H9 (cell line): ENCODE measurements at regions not wholly inside any gene's neighbourhood (a gene's known extent, or its start where the extent isn't known, plus 50 kb on each side); places are given as distances from the start of the nearest gene placed in this dataset.

Source experiments
- DNase-seq: peaks from one replicate; pipeline ENCODE4 v3.0.0-alpha.2; 2017
- H2AFZ ChIP-seq: one replicate; pipeline ENCODE4 v1.6.1; 2013; ENCODE audit warnings: mild to moderate bottlenecking, low read length, control low read depth, moderate library complexity
- H2AK5ac ChIP-seq: 2 replicates; pipeline ENCODE4 v1.6.1; 2013; ENCODE audit warnings: low read length, control low read depth, mixed read lengths; ENCODE audit not compliant: insufficient read length
- H2BK120ac ChIP-seq: one replicate; pipeline ENCODE4 v1.6.1; 2013; ENCODE audit warnings: low read depth, mild to moderate bottlenecking, low read length, control low read depth, inconsistent platforms; ENCODE audit not compliant: poor library complexity, severe bottlenecking
- H2BK12ac ChIP-seq: 2 replicates; pipeline ENCODE4 v1.6.1; 2013; ENCODE audit warnings: low read length, control low read depth, mixed read lengths, low read depth; ENCODE audit not compliant: insufficient read length
- H2BK15ac ChIP-seq: 2 replicates; pipeline ENCODE4 v1.6.1; 2013; ENCODE audit warnings: low read depth, low read length, control low read depth
- H2BK20ac ChIP-seq: one replicate; pipeline ENCODE4 v1.6.1; 2013; ENCODE audit warnings: low read depth, mild to moderate bottlenecking, low read length, control low read depth, inconsistent platforms; ENCODE audit not compliant: poor library complexity, severe bottlenecking
- H2BK5ac ChIP-seq: 2 replicates; pipeline ENCODE4 v1.6.1; 2013; ENCODE audit warnings: low read length, control low read depth, mixed read lengths; ENCODE audit not compliant: insufficient read length
- H3K14ac ChIP-seq: 2 replicates; pipeline ENCODE4 v1.6.1; 2013; ENCODE audit warnings: low read length, control low read depth; ENCODE audit not compliant: insufficient read depth
- H3K18ac ChIP-seq: 2 replicates; pipeline ENCODE4 v1.6.1; 2013; ENCODE audit warnings: low read depth, mild to moderate bottlenecking, mixed read lengths, low read length, control low read depth; ENCODE audit not compliant: insufficient read length
- H3K23ac ChIP-seq: 2 replicates; pipeline ENCODE4 v1.6.1; 2013; ENCODE audit warnings: low read length, control low read depth, mixed read lengths, low read depth; ENCODE audit not compliant: insufficient read length
- H3K23me2 ChIP-seq: 2 replicates; pipeline ENCODE4 v1.6.1; 2013; ENCODE audit warnings: low read depth, mild to moderate bottlenecking, mixed read lengths, low read length, control low read depth; ENCODE audit not compliant: insufficient read length, poor library complexity, severe bottlenecking
- H3K27ac ChIP-seq: 2 replicates; pipeline ENCODE4 v1.5.1; 2013; ENCODE audit warnings: low read length, control low read depth, mixed read lengths, low read depth; ENCODE audit not compliant: insufficient read length
- H3K27me3 ChIP-seq: 2 replicates; pipeline ENCODE4 v1.6.1; 2013; ENCODE audit warnings: low read length, control low read depth, inconsistent platforms; ENCODE audit not compliant: insufficient read depth
- H3K4ac ChIP-seq: 2 replicates; pipeline ENCODE4 v1.6.1; 2013; ENCODE audit warnings: low read depth, mild to moderate bottlenecking, control low read depth, inconsistent platforms, low read length, moderate library complexity
- H3K4me1 ChIP-seq: 2 replicates; pipeline ENCODE4 v1.6.1; 2013; ENCODE audit warnings: low read length, control low read depth, inconsistent platforms; ENCODE audit not compliant: insufficient read depth
- H3K4me2 ChIP-seq: 2 replicates; pipeline ENCODE4 v1.6.1; 2013; ENCODE audit warnings: low read length, control low read depth, mixed read lengths; ENCODE audit not compliant: insufficient read length, insufficient read depth
- H3K56ac ChIP-seq: 2 replicates; pipeline ENCODE4 v1.6.1; 2013; ENCODE audit warnings: low read depth, mild to moderate bottlenecking, mixed read lengths, low read length, control low read depth; ENCODE audit not compliant: insufficient read length
- H3K79me1 ChIP-seq: 2 replicates; pipeline ENCODE4 v1.6.1; 2013; ENCODE audit warnings: low read depth, mild to moderate bottlenecking, moderate library complexity, low read length, control low read depth, inconsistent platforms; ENCODE audit not compliant: insufficient read depth, poor library complexity, severe bottlenecking
- H3K79me2 ChIP-seq: 2 replicates; pipeline ENCODE4 v1.6.1; 2013; ENCODE audit warnings: low read length, control low read depth, inconsistent platforms; ENCODE audit not compliant: insufficient read depth
- H3K9ac ChIP-seq: 2 replicates; pipeline ENCODE4 v1.6.1; 2013; ENCODE audit warnings: low read length, control low read depth, mixed read lengths; ENCODE audit not compliant: insufficient read length; ENCODE audit errors: extremely low read depth
- H3K9me3 ChIP-seq: one replicate; pipeline ENCODE4 v1.6.1; 2013; ENCODE audit warnings: low read depth, low read length, inconsistent platforms; ENCODE audit not compliant: control insufficient read depth
- H3T11ph ChIP-seq: one replicate; pipeline ENCODE4 v1.6.1; 2013; ENCODE audit warnings: mild to moderate bottlenecking, low read length, control low read depth, inconsistent platforms
- H4K20me1 ChIP-seq: one replicate; pipeline ENCODE4 v1.6.1; 2013; ENCODE audit not compliant: control insufficient read depth, insufficient read length, insufficient read depth
- H4K5ac ChIP-seq: 2 replicates; pipeline ENCODE4 v1.6.1; 2013; ENCODE audit warnings: low read depth, mild to moderate bottlenecking, mixed read lengths, low read length, control low read depth; ENCODE audit not compliant: insufficient read length
- H4K8ac ChIP-seq: replicated peaks from 2 replicates; pipeline ENCODE4 v1.6.1; 2013; ENCODE audit warnings: low read length, control low read depth, mixed read lengths, low read depth; ENCODE audit not compliant: insufficient read length
- H4K91ac ChIP-seq: 2 replicates; pipeline ENCODE4 v1.6.1; 2013; ENCODE audit warnings: low read depth, mild to moderate bottlenecking, moderate library complexity, mixed read lengths, low read length, control low read depth; ENCODE audit not compliant: insufficient read length
- H3K27ac Mint-ChIP-seq, 3 experiments: 2 replicates in 2 of 3; 3 replicates in 1 of 3; pipeline ENCODE4 v1.8.0; 2020 to 2021; ENCODE audit warnings: mixed read lengths in 3 of 3, mild to moderate bottlenecking in 1 of 3, moderate library complexity in 1 of 3
- H3K27me3 Mint-ChIP-seq: 2 replicates; pipeline ENCODE4 v1.8.0; 2021; ENCODE audit warnings: low read depth, mild to moderate bottlenecking, moderate library complexity, mixed read lengths
- H3K36me3 Mint-ChIP-seq, 3 experiments: 2 replicates in 2 of 3; 3 replicates in 1 of 3; pipeline ENCODE4 v1.8.0; 2020 to 2021; ENCODE audit warnings: low read depth in 3 of 3, mixed read lengths in 3 of 3; ENCODE audit not compliant: insufficient read depth in 1 of 3
- H3K4me1 Mint-ChIP-seq, 2 experiments: 2 replicates each; pipeline ENCODE4 v1.8.0; 2020; ENCODE audit warnings: mixed read lengths in 2 of 2
- H3K4me3 Mint-ChIP-seq, 2 experiments: 2 replicates in 1 of 2; 3 replicates in 1 of 2; pipeline ENCODE4 v1.8.0; 2020 to 2021; ENCODE audit warnings: mild to moderate bottlenecking in 2 of 2, mixed read lengths in 2 of 2, moderate library complexity in 1 of 2
- H3K9me3 Mint-ChIP-seq, 2 experiments: 2 replicates in 1 of 2; 3 replicates in 1 of 2; pipeline ENCODE4 v1.8.0; 2020; ENCODE audit warnings: mild to moderate bottlenecking in 2 of 2, mixed read lengths in 2 of 2, moderate library complexity in 1 of 2
- WGBS: extraction: QIAGEN DNeasy Blood & Tissue Kit; methylation state at CpG from one replicate; pipeline ENCODE4 v1.1.7; 2013; ENCODE audit warnings: missing lambda C conversion rate, low lambda C conversion rate, mixed read lengths; ENCODE audit not compliant: insufficient read length; ENCODE audit errors: extremely low coverage; 5-methylcytosine and 5-hydroxymethylcytosine counted together
- TF ChIP-seq, protein P1 (sequence below): fragments of 200-600 bp; sonication (generic); conservative IDR thresholded peaks from 3 replicates; pipeline ENCODE4 v1.8.0; 2021; ENCODE audit warnings: antibody characterized with exemption, mild to moderate bottlenecking

DNA sequence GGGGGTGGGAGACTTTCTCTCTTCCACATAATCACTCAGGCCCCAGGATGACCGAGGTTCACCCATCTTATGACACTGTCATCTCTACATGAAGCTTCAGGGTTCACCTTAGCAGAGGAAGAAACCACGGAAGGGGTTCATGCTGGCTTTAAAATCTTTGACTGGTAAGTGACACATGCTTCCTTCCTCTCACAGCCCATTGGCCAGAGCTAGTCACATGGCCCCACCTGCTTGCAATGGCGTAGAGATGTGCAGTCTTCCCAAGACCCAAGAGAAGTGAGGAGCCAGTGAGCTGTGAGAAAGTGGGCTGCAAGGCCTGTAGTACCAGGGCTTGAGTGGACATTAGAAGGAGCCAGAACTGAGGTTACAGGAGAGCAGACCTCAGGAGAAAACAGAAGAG is 180.3 kb downstream of the AXIN2 start:
- no peak overlapping the region for H2AK5ac ChIP-seq
- H3T11ph ChIP-seq, result no peak overlapping the region
- no peak overlapping the region for H3K9ac ChIP-seq
- H3K36me3 Mint-ChIP-seq, result no peaks in the 10 kb centered on the region
- H3K27ac Mint-ChIP-seq, result no peak overlapping the region
- no peaks in the 10 kb centered on the region for H3K4me1 ChIP-seq
- H3K27me3 Mint-ChIP-seq, result no peaks in the 10 kb centered on the region; the same call in 1 of the 2 replicates
- no peak overlapping the region for H2BK5ac ChIP-seq
- H2BK20ac ChIP-seq, result no peak overlapping the region
- H2BK120ac ChIP-seq, result no peak overlapping the region
- H2AFZ ChIP-seq, result no peak overlapping the region
- H3K56ac ChIP-seq, result no peak overlapping the region
- H4K5ac ChIP-seq, result no peak overlapping the region
- H3K9me3 Mint-ChIP-seq, result no peaks in the 10 kb centered on the region; a peak in 1 of 5 replicates
- no peak overlapping the region for H3K18ac ChIP-seq
- no peaks in the 10 kb centered on the region for H3K23me2 ChIP-seq
- H4K91ac ChIP-seq, result no peak overlapping the region
- H3K4me2 ChIP-seq, result no peak overlapping the region
- no peaks in the 10 kb centered on the region for H4K20me1 ChIP-seq
- no peaks in the 10 kb centered on the region for H3K79me2 ChIP-seq
- no peak overlapping the region for H3K4ac ChIP-seq
- DNase-seq, result no peak
- TF ChIP-seq, protein P1, sequence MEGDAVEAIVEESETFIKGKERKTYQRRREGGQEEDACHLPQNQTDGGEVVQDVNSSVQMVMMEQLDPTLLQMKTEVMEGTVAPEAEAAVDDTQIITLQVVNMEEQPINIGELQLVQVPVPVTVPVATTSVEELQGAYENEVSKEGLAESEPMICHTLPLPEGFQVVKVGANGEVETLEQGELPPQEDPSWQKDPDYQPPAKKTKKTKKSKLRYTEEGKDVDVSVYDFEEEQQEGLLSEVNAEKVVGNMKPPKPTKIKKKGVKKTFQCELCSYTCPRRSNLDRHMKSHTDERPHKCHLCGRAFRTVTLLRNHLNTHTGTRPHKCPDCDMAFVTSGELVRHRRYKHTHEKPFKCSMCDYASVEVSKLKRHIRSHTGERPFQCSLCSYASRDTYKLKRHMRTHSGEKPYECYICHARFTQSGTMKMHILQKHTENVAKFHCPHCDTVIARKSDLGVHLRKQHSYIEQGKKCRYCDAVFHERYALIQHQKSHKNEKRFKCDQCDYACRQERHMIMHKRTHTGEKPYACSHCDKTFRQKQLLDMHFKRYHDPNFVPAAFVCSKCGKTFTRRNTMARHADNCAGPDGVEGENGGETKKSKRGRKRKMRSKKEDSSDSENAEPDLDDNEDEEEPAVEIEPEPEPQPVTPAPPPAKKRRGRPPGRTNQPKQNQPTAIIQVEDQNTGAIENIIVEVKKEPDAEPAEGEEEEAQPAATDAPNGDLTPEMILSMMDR, result no peak
- WGBS, result no CpG with 5 or more reads among the region's 3 CpGs
- no peak overlapping the region for H3K4me3 Mint-ChIP-seq
- no peak overlapping the region for H3K23ac ChIP-seq
- no peak overlapping the region for H3K27ac ChIP-seq
- no peak overlapping the region for H3K14ac ChIP-seq
- no peaks in the 10 kb centered on the region for H3K79me1 ChIP-seq
- no peak overlapping the region for H2BK12ac ChIP-seq
- no peaks in the 10 kb centered on the region for H3K4me1 Mint-ChIP-seq
- H4K8ac ChIP-seq, result no peak overlapping the region
- H3K9me3 ChIP-seq, result no peaks in the 10 kb centered on the region
- H3K27me3 ChIP-seq, result no peaks in the 10 kb centered on the region
- no peak overlapping the region for H2BK15ac ChIP-seq
